ENCODE measurements at regions not wholly inside any gene's neighbourhood (a gene's known extent, or its start where the extent isn't known, plus 50 kb on each side); places are given as distances from the start of the nearest gene placed in this dataset.

- DNase-seq, result peak in 1 of 14 donors; percentile 2
Observed at GRCh38 chr17:55668312-55668920, 54.2 kb downstream of the TMEM100 start.

- DNase-seq, result no peak
Observed at GRCh38 chr17:55666806-55667205, 55.9 kb downstream of the TMEM100 start.

GRCh38 chr17:55664287-55664686, 58.4 kb downstream of the TMEM100 start:
- DNase-seq, result no peak

GRCh38 chr17:55663400-55663799, 59.3 kb downstream of the TMEM100 start:
- no peak for DNase-seq

GRCh38 chr17:55661963-55662834, 60.5 kb downstream of the TMEM100 start:
- no peak for DNase-seq

- DNase-seq, result no peak
Observed at GRCh38 chr17:55661256-55661758, 61.4 kb downstream of the TMEM100 start.

GRCh38 chr17:55660178-55660886, 62.3 kb downstream of the TMEM100 start:
- DNase-seq, result no peak

- DNase-seq, result no peak
Observed at GRCh38 chr17:55659661-55660060, 63.0 kb downstream of the TMEM100 start.

GRCh38 chr17:55655777-55656176, 66.9 kb downstream of the TMEM100 start:
- DNase-seq, result no peak

- no peak for DNase-seq
Observed at GRCh38 chr17:55654821-55655220, 67.8 kb downstream of the TMEM100 start.

- no peak for DNase-seq
Observed at GRCh38 chr17:55654022-55654421, 68.6 kb downstream of the TMEM100 start.

- DNase-seq, result no peak
Observed at GRCh38 chr17:55652825-55653224, 69.8 kb downstream of the TMEM100 start.

- DNase-seq, result no peak
Observed at GRCh38 chr17:55652114-55652823, 70.4 kb downstream of the TMEM100 start.

GRCh38 chr17:55649957-55650597, 72.6 kb downstream of the TMEM100 start:
- no peak for DNase-seq

- DNase-seq, result no peak
Observed at GRCh38 chr17:55648086-55648485, 74.6 kb downstream of the TMEM100 start.

- DNase-seq, result no peak
Observed at GRCh38 chr17:55645361-55645760, 77.3 kb downstream of the TMEM100 start.

- DNase-seq, result no peak
Observed at GRCh38 chr17:55644346-55644745, 78.3 kb downstream of the TMEM100 start.

- DNase-seq, result no peak
Observed at GRCh38 chr17:55642741-55643140, 79.9 kb downstream of the TMEM100 start.

- peak in 4 of 14 donors; percentile 1 to 26 (median 4) for DNase-seq
Observed at GRCh38 chr17:55641676-55642081, 81.0 kb downstream of the TMEM100 start.

GRCh38 chr17:55639096-55639495, 83.6 kb downstream of the TMEM100 start:
- DNase-seq, result no peak

GRCh38 chr17:55635253-55635914, 87.3 kb downstream of the TMEM100 start:
- no peak for DNase-seq

All from C1 segment of cervical spinal cord (tissue), 14 donors.